CD4-positive, alpha-beta T cell (primary cell): ENCODE measurements at regions not wholly inside any gene's neighbourhood (a gene's known extent, or its start where the extent isn't known, plus 50 kb on each side); places are given as distances from the start of the nearest gene placed in this dataset.

Experiments
- ATAC-seq: fragments of 200-7000 bp; cut with Tn5 transposase; one replicate; pipeline ENCODE4 v1.10.0; 2022; ENCODE audit warnings: mild to moderate bottlenecking; ENCODE audit not compliant: poor library complexity
- CTCF ChIA-PET: fragments of 350-600 bp; sonication (Branson Sonifier 250); formaldehyde crosslinking; loops from one replicate; lab custom pipeline; 2021; ENCODE audit warnings: antibody characterized with exemption, inconsistent platforms; lab: Charles Lee
- POLR2A ChIA-PET: fragments of 350-600 bp; sonication (Branson Sonifier 250); formaldehyde crosslinking; loops from one replicate; lab custom pipeline; 2021; ENCODE audit warnings: antibody characterized with exemption, inconsistent platforms; lab: Charles Lee
- DNase-seq, 14 experiments: peaks; one replicate each; pipeline ENCODE4 v3.0.0-alpha.2; 2013 to 2020; ENCODE audit warnings: mixed read lengths in 2 of 14
- H3K27ac ChIP-seq, 2 donors: one replicate each; pipeline versions ENCODE4 v1.5.1 to v1.7.0; 2013; ENCODE audit warnings: low read length in 2 of 2, low read depth in 1 of 2, mild to moderate bottlenecking in 1 of 2
- H3K27me3 ChIP-seq, 2 experiments: 1 replicate in 1 of 2; 2 replicates in 1 of 2; pipeline versions ENCODE4 v1.6.1 to v1.7.0; 2013; ENCODE audit warnings: low read length in 2 of 2, control low read depth in 1 of 2, mild to moderate bottlenecking in 1 of 2, moderate library complexity in 1 of 2; ENCODE audit not compliant: insufficient read depth in 2 of 2, control insufficient read depth in 1 of 2
- H3K36me3 ChIP-seq: one replicate; pipeline ENCODE4 v1.6.1; 2013; ENCODE audit warnings: low read length, control low read depth; ENCODE audit not compliant: insufficient read depth
- H3K4me1 ChIP-seq: one replicate; pipeline ENCODE4 v1.6.1; 2013; ENCODE audit warnings: low read length, control low read depth; ENCODE audit not compliant: insufficient read depth
- H3K4me3 ChIP-seq: one replicate; pipeline ENCODE4 v1.5.1; 2013; ENCODE audit warnings: mild to moderate bottlenecking, low read length, moderate library complexity
- H3K9me3 ChIP-seq, 2 experiments: 1 replicate in 1 of 2; 2 replicates in 1 of 2; pipeline versions ENCODE4 v1.6.1 to v1.7.0; 2013; ENCODE audit warnings: low read length in 2 of 2, mild to moderate bottlenecking in 2 of 2, control low read depth in 1 of 2, moderate library complexity in 1 of 2; ENCODE audit not compliant: control insufficient read depth in 1 of 2, insufficient read depth in 1 of 2
- H3K27ac Mint-ChIP-seq: one replicate; pipeline ENCODE4 v1.8.0; 2020; ENCODE audit warnings: mixed read lengths
- H3K27me3 Mint-ChIP-seq: one replicate; pipeline ENCODE4 v1.8.0; 2021; ENCODE audit warnings: mixed read lengths
- H3K36me3 Mint-ChIP-seq: one replicate; pipeline ENCODE4 v1.8.0; 2021; ENCODE audit warnings: low read depth, mixed read lengths
- H3K4me1 Mint-ChIP-seq: one replicate; pipeline ENCODE4 v1.8.0; 2021; ENCODE audit warnings: low read depth, mixed read lengths
- H3K4me3 Mint-ChIP-seq: one replicate; pipeline ENCODE4 v1.8.0; 2020; ENCODE audit warnings: mild to moderate bottlenecking, mixed read lengths
- H3K9me3 Mint-ChIP-seq: one replicate; pipeline ENCODE4 v1.8.0; 2020; ENCODE audit warnings: mixed read lengths
- CTCF ChIP-seq: fragments of 200-600 bp; IDR thresholded peaks from one replicate; pipeline ENCODE4 v1.8.0; 2022; ENCODE audit warnings: antibody characterized with exemption, mild to moderate bottlenecking
- intact Hi-C, 2 experiments: fragments of 100-400 bp; cut with DNase I in 1 of 2; cut with micrococcal nuclease in 1 of 2; formaldehyde crosslinking; loops; one replicate each; pipeline versions ENCODE4 v1.15.1 to v1.9.0; 2023 to 2025; cut with DNase I, micrococcal nuclease

GRCh38 chr2:172329774-172330671, 97.4 kb upstream of the ITGA6 start:
- no peaks in the 10 kb centered on the region for H3K36me3 ChIP-seq
- ATAC-seq: peak; percentile 32
- Mint-ChIP-seq H3K4me1 (peaks cover 14% of the 10 kb centered on the region), H3K9me3 (no peaks in the 10 kb centered on the region), H3K4me3 (no peak overlapping the region), H3K27me3 (no peaks in the 10 kb centered on the region), H3K36me3 (no peaks in the 10 kb centered on the region), H3K27ac (no peak overlapping the region)
- ChIA-PET POLR2A (interaction anchor here (0.7 to 1.4 kb wide), 3 partner anchors 9 to 132 kb away, joined by 3 read pairs; no protein-coding TSS in a partner anchor), CTCF (no interaction called here)
- no peak overlapping the region for H3K4me3 ChIP-seq
- intact Hi-C loops: no loop called here
- no peak for TF ChIP-seq CTCF
- peaks cover 2% of the 10 kb centered on the region for H3K4me1 ChIP-seq
- no peaks in the 10 kb centered on the region for H3K9me3 ChIP-seq
- H3K27me3 ChIP-seq: no peaks in the 10 kb centered on the region
- no peak for DNase-seq
- no peak overlapping the region for H3K27ac ChIP-seq

GRCh38 chr2:172332507-172332906, 94.9 kb upstream of the ITGA6 start:
- peaks cover 2% of the 10 kb centered on the region for H3K4me1 ChIP-seq
- POLR2A ChIA-PET: no interaction called here
- H3K27me3 ChIP-seq: no peaks in the 10 kb centered on the region
- Mint-ChIP-seq H3K9me3 (no peaks in the 10 kb centered on the region), H3K36me3 (no peaks in the 10 kb centered on the region), H3K27me3 (no peaks in the 10 kb centered on the region), H3K4me1 (peaks cover 14% of the 10 kb centered on the region), H3K27ac (no peak overlapping the region), H3K4me3 (no peak overlapping the region)
- H3K36me3 ChIP-seq: no peaks in the 10 kb centered on the region
- DNase-seq (no peak), ATAC-seq (no peak)
- H3K27ac ChIP-seq: no peak overlapping the region
- H3K9me3 ChIP-seq: no peaks in the 10 kb centered on the region
- no peak overlapping the region for H3K4me3 ChIP-seq
- intact Hi-C loops: no loop called here
- TF ChIP-seq CTCF: no peak
- CTCF ChIA-PET: no interaction called here

DNA sequence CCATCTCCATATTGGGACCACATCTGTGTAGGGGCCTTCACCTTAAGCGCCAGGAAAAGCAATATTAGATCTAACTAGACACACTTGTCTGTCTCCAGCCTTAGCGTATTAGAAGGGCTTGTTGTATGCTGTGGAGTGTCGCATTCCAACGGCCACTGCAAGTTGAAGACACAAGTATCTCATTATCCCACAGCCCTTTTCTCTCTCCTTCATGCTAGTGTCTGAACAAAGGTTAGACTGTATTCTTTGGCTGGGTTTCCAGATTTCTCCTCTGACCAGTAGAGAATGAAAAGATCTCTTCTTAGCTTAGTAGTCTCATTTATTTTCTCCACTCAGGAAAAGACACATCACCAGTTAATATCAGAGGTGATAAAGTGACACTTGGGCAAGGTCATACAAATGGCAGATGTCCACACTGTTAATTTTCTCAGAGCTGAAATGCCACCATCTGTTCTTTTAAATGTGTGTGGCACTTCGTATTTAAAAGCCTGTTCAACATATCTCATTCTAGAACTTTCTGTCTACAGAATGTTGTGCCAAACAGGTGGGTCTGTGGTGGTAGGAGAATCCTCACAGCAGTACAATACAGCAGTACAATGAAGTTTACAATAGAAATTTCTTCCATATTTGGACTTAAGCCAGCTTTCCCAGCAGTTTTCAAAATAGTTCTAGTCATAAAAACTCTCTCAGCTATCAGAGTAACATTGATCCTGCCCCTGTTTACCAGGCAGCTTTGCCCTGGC, 94.0 kb upstream of the ITGA6 start:
- no peaks in the 10 kb centered on the region for H3K36me3 ChIP-seq
- Mint-ChIP-seq H3K27me3 (no peaks in the 10 kb centered on the region), H3K9me3 (no peaks in the 10 kb centered on the region), H3K4me1 (peaks cover 14% of the 10 kb centered on the region), H3K36me3 (no peaks in the 10 kb centered on the region), H3K4me3 (no peak overlapping the region), H3K27ac (no peak overlapping the region)
- ChIA-PET POLR2A (interaction anchor here (0.6 to 0.9 kb wide), 2 partner anchors 8 to 129 kb away, joined by 3 read pairs; no protein-coding TSS in a partner anchor), CTCF (no interaction called here)
- ATAC-seq (no peak), DNase-seq (no peak)
- H3K27me3 ChIP-seq: no peaks in the 10 kb centered on the region
- no peak overlapping the region for H3K4me3 ChIP-seq
- no peak overlapping the region for H3K27ac ChIP-seq
- peaks cover 2% of the 10 kb centered on the region for H3K4me1 ChIP-seq
- intact Hi-C loops: no loop called here
- no peak for TF ChIP-seq CTCF
- no peaks in the 10 kb centered on the region for H3K9me3 ChIP-seq
